ENCODE measurements at regions not wholly inside any gene's neighbourhood (a gene's known extent, or its start where the extent isn't known, plus 50 kb on each side); places are given as distances from the start of the nearest gene placed in this dataset.

DNA sequence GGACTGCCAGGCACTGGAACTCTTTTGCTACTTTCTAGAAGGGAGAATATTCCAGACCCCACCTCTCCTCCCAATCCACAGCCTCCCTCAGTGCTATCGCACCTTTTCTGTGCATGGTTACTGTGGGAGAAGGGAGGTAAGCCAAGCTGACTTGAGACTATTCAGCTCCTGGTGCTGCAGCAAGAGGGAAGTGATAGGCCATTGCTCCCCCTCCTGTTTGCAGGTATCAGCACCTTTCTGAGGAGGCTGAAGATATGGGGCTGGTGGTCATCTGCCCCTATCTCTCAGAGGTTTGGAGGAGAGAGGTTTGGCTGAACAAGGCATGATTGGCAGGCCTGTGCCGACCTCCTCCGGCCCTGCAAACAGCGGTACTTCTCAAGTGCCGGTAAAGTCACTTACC is 103.3 kb upstream of the GATB start:
- TF ChIP-seq EZH2 (IDR thresholded peaks at IDR 0.05; ENCODE audit: insufficient read depth, poor library complexity, severe bottlenecking) (no peak), EZH2phosphoT487 (IDR thresholded peaks at IDR 0.05; ENCODE audit: insufficient read depth, low read depth) (no peak)

All from GM23248 (cell line).